Activated CD4-positive, alpha-beta T cell treated with anti-CD3 and anti-CD28 coated beads, Interleukin-2, amount 50 U/mL, for 1 hour (primary cell): ENCODE measurements at regions not wholly inside any gene's neighbourhood (a gene's known extent, or its start where the extent isn't known, plus 50 kb on each side); places are given as distances from the start of the nearest gene placed in this dataset.
"Not testable (repeated sequence)": the region's sequence is repeated elsewhere in the genome, so short reads cannot be mapped to it uniquely, and the experiment has no call there.

Experiments
- DNase-seq: peaks from one replicate; pipeline ENCODE4 v3.0.0-alpha.2; 2020

- DNase-seq, result no peak
Measured at GRCh38 chr11:87970762-87971161, 204.5 kb downstream of the RAB38 start.

GRCh38 chr11:87967459-87967858 is 207.8 kb downstream of the RAB38 start:
- DNase-seq, result no peak

GRCh38 chr11:87966694-87967093 is 208.5 kb downstream of the RAB38 start:
- DNase-seq, result no peak

GRCh38 chr11:87966216-87966615 is 209.0 kb downstream of the RAB38 start:
- no peak for DNase-seq

- DNase-seq, result no peak
Measured at GRCh38 chr11:87961606-87962005, 213.6 kb downstream of the RAB38 start.

GRCh38 chr11:87957961-87958360 is 217.3 kb downstream of the RAB38 start:
- no peak for DNase-seq

- no peak for DNase-seq
Measured at GRCh38 chr11:87954476-87954875, 220.8 kb downstream of the RAB38 start.

GRCh38 chr11:87942786-87943185 is 232.5 kb downstream of the RAB38 start:
- no peak for DNase-seq

GRCh38 chr11:87934182-87934581 is 241.1 kb downstream of the RAB38 start:
- DNase-seq, result no peak

- DNase-seq, result no peak
Measured at GRCh38 chr11:87926250-87926970, 248.8 kb downstream of the RAB38 start.

GRCh38 chr11:87924125-87924524 is 251.1 kb downstream of the RAB38 start:
- DNase-seq, result no peak

GRCh38 chr11:87917111-87917510 is 258.1 kb downstream of the RAB38 start:
- no peak for DNase-seq

- DNase-seq, result no peak
Measured at GRCh38 chr11:87909178-87909577, 266.1 kb downstream of the RAB38 start.

GRCh38 chr11:87908086-87908485 is 267.2 kb downstream of the RAB38 start:
- DNase-seq, result no peak

GRCh38 chr11:87903345-87903744 is 271.9 kb downstream of the RAB38 start:
- no peak for DNase-seq

GRCh38 chr11:87901341-87901740 is 273.9 kb downstream of the RAB38 start:
- no peak for DNase-seq

GRCh38 chr11:87897921-87898320 is 277.3 kb downstream of the RAB38 start:
- DNase-seq, result no peak

GRCh38 chr11:87897071-87897470 is 278.2 kb downstream of the RAB38 start:
- DNase-seq, result no peak

GRCh38 chr11:87894961-87895360 is 280.3 kb downstream of the RAB38 start:
- DNase-seq, result no peak

GRCh38 chr11:87892291-87892690 is 283.0 kb downstream of the RAB38 start:
- no peak for DNase-seq

GRCh38 chr11:87889126-87889525 is 286.1 kb downstream of the RAB38 start:
- no peak for DNase-seq

- not testable (repeated sequence) for DNase-seq
Measured at GRCh38 chr11:87885084-87885483, 290.2 kb downstream of the RAB38 start.

GRCh38 chr11:87879118-87879517 is 296.1 kb downstream of the RAB38 start:
- DNase-seq, result no peak

GRCh38 chr11:87878373-87878825 is 296.8 kb downstream of the RAB38 start:
- DNase-seq, result no peak

- no peak for DNase-seq
Measured at GRCh38 chr11:87871056-87871455, 304.2 kb downstream of the RAB38 start.
